ENCODE measurements at regions not wholly inside any gene's neighbourhood (a gene's known extent, or its start where the extent isn't known, plus 50 kb on each side); places are given as distances from the start of the nearest gene placed in this dataset.

- no peak for TF ChIP-seq CTCF (IDR thresholded peaks at IDR 0.05)
- no peak for TF ChIP-seq EZH2 (IDR thresholded peaks at IDR 0.05; ENCODE audit: borderline replicate concordance, insufficient read depth, low read depth, low read length, poor library complexity, severe bottlenecking)
Measured at GRCh38 chr13:97570442-97570841, 136.5 kb downstream of the RAP2A start.

Data from B cell (primary cell).